HG03095 (cell line): ENCODE measurements at regions not wholly inside any gene's neighbourhood (a gene's known extent, or its start where the extent isn't known, plus 50 kb on each side); places are given as distances from the start of the nearest gene placed in this dataset.

Experiments
- ATAC-seq: cut with Tn5 transposase; IDR thresholded peaks from one replicate; pipeline ENCODE4 v1.9.1; 2021; ENCODE audit warnings: moderate library complexity; ENCODE audit not compliant: unreplicated experiment

DNA sequence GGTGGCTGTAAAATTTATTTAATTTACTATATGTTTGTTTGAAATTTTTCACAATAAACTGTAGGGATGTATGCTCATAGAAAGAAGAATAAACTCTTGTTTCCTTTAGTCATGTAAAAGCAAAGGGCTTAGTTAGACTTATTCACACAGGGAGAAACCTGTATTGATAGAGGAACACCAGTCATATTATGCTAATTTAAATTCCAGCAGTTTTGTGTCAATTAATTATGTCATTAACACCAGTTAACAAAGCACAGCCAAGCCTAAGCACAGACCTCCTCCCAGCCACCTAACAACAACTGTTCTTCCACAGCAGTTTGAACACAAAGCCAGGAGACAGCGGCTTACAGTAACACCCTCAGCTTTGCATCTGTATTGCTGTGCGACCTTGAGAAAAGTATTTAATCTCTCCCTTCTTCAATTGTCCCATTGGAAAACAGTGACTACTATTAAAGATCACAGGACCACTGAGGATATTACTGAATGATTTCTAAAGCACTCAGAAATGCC lies 260.8 kb upstream of the RRP15 start:
- no peak for ATAC-seq

DNA sequence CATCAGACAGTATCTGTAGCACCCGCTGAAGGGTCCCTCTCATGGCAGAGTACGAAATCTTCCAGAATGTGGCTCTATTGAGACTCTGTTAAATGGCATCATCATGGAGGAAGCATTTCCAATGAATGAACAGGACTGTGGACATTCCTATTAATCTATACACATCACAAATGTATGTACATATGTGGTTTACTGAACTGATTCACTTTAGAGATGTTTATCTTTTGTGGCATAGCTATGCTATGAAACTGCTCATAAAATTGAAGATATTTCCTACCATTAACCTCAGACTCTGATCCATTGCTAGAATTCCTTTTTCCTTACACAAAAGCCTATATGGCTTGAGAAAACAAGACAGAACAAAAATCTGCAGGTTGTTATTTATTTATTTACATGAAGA lies 259.6 kb upstream of the RRP15 start:
- no peak for ATAC-seq

DNA sequence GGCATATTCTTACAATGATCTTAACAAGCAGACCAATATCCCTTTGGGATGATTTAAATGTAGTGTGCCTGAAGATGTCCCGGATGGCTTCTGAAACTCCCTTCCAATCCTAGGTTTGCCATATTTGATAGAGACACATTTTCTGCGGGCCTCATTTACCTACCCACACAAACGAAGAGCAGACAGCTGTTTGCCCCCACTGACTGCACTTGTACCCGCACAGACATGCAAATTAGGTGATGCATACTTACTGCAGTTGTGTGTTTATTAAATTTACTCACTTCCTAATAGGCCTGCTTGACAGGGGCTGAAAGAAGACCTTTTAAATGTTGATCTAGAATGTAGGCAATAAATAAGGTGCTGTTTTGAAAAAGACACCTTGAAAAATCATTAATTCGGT lies 257.9 kb upstream of the RRP15 start:
- no peak for ATAC-seq

DNA sequence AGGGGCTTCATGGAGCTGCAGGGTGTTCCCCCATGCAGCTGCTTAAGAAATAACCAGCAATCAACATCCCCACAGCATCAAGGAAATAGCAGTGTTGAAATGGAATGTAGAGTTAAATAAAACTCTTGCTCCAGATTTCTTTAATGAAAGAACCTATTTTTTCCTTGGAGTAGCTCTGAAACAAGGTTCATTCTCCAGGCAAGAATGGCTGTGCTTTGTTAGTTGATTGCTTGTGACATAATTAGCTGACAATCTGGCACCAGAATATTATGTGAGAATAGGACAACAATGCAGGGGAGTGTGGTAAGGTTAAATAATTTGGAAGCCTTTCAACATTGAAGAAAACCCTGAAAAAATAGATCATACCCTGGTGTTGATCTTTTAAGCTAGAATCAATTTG lies 254.2 kb upstream of the RRP15 start:
- ATAC-seq, result no peak

DNA sequence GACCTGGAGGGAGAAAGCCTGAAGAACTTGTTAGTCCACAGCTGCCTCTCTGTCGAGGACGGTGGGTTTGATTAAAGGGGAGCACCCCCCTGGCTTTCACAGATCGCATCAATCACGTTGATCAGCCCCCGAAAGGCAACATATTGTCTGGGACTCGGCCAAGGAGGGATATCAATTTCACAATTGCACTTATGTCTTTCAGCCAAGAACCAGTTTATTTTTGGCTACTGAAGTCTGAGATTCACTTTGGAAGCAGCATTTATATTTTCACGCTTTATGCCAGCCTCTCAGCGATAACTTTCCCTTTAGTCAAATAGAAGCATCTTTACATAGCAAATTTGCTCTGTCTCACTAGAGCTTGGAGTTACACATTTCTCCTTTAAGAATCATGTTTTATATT lies 253.2 kb upstream of the RRP15 start:
- no peak for ATAC-seq

DNA sequence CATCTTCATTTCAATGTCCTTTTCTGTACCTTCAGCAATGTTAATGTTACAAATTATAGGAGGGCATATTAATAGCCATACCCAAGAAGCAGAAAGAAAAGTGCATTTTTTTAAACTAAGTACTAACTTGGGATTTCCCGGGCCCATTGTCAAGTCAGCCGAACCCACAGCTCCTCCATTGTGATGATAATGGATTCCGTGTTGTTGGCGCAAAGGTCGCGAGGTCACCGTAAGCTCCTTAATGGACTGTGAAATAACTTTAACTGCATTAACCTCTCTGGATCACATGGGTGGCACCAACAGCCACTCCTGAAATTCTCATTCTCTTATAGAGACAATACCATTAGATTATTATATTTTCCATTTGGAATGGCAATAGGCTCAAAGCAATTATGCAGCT lies 250.6 kb upstream of the RRP15 start:
- ATAC-seq, result no peak

DNA sequence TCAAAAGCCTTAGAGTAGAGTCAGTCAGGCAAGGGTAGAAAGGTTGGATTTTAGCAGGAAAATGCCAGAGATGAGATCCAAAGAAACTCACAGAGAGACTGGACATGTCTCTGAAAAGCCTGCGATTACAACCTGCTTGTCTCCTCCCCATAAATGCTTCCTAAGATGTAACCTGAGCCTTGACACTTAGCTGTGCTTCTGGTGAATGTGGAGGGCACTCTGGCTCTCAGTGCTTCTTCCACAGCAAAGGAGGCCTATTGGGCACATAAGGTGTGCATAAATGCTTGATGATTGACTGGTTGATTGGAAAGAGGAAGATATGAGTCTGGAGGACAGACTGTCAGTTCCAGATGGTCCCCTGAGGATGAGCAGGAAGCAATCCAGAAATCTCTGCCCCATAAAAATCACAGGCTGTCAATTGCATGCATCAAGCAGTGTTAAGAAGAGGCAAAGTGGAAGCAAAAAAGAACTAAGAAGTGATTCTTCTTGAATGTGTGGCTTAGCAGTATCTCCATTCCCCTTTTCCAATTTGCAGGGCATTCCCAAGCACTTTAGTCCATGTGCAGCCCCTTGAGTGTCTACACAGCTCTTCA lies 236.2 kb upstream of the RRP15 start:
- ATAC-seq, result no peak

GRCh38 chr1:218049641-218050040 lies 235.5 kb upstream of the RRP15 start:
- no peak for ATAC-seq

DNA sequence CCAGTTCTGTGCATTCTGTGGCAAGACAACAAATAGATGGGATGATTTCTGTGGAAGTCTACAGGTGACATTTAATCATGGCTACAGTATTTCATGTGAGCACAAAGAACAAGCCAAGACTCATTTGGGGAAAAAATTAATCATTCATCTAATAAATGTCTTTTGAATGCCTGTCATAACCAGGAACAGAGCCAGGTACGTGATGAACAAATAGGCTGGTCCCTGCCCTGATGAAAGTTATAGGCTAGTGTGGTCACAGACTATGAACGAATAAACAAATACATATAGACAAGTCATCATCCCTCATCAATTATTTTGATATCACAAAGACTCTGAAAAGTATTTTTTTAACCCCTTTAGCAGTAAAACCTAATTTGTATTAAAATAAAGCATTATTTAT lies 226.4 kb upstream of the RRP15 start:
- no peak for ATAC-seq

- no peak for ATAC-seq
Observed at GRCh38 chr1:218064426-218064825, 220.7 kb upstream of the RRP15 start.

DNA sequence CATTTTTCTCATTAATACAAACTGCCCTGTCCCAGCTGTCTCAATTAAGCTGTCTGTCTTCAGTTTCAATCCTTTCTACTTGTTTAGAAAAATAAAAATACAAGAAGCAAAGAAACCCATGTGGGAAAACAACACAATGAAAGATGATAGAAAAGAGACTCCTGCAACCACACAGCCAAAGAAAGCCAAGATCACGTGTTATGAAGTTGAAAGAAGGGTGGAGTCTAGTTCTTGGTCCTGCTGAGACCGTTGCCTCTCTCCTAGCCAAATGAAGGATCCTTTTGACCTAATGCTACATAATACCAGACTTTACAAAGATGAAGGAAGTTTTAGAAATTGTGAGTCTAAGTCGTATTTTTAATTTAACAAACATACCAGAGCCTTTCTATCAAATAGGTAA lies 218.8 kb upstream of the RRP15 start:
- ATAC-seq, result no peak

- no peak for ATAC-seq
Observed at GRCh38 chr1:218068241-218068640, 216.9 kb upstream of the RRP15 start.

GRCh38 chr1:218069180-218069579 lies 215.9 kb upstream of the RRP15 start:
- ATAC-seq, result no peak

DNA sequence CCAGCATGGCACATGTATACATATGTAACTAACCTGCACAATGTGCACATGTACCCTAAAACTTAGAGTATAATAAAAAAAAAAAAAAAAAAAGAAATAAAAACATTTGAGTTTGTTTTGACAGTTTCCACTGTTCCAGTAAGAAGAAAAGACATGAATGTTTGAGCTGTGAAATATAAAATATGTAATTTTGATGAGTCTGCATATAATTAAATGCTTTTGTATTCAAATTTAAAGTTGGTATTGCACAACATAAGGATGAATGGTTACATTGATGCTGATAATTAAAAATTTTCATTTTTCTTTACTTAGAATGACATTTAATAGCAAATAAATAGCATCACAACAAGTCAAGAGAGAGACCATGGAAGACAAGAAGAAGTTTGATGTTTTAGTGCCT lies 212.0 kb upstream of the RRP15 start:
- no peak for ATAC-seq

DNA sequence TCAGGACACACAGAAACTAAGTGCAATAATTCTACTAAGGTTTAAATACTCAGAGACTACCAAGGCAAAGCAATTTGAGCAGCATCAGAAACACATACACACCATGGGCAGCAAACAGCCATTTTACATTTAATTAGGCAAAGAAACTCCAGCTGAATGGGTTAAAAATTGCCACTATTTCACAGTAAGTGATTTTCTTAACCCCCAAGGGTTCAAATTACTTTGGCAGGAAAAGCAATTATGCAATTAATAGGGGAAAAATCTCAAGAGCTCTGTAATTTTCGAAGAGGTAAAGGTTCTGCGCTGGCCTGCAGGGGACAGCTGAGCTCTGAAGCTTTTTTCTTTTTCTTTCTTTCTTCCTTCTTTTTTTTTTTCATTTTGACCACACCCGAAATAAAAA lies 206.2 kb upstream of the RRP15 start:
- no peak for ATAC-seq

GRCh38 chr1:218079347-218079746 lies 205.7 kb upstream of the RRP15 start:
- ATAC-seq, result no peak

GRCh38 chr1:218079820-218080219 lies 205.3 kb upstream of the RRP15 start:
- no peak for ATAC-seq

- ATAC-seq, result no peak
Observed at GRCh38 chr1:218080863-218081262, 204.2 kb upstream of the RRP15 start.

DNA sequence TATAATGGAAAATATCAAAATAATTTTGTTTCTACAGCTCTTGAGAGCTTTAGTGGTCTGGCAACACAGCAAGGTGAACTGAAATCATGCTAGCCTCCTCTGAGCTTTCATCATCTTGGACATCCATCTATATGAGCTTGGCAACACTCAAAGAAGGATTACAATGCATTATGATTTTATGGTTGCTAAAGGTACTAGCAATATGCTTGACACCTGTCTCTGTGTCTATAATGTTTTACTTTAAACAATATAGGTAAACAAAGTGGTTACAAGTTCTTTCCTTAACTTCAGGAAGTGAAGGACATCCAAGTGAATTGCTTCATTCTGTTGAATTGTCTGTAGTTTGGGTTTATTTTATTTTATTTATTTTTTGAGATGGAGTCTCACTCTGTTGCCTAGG lies 203.7 kb upstream of the RRP15 start:
- ATAC-seq, result no peak

DNA sequence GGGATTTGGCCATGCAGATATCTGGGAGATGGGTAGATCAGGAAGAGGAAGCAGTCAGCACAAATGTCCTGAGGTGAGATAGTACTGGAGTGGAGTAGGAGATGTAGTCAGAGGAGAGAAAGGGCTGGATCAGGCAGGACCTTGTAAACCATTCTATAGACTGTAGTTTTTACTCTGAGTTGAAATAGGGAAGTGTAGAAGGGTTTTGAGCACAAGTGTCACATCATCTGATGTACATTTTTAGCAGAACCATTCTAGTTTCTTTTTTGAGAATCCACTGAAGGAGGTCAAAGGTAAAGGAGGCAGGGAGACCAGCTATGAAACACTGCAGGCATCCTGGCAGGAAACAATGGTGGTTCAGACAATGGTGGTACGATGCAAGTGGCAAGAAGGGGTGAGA lies 194.6 kb upstream of the RRP15 start:
- ATAC-seq, result no peak

DNA sequence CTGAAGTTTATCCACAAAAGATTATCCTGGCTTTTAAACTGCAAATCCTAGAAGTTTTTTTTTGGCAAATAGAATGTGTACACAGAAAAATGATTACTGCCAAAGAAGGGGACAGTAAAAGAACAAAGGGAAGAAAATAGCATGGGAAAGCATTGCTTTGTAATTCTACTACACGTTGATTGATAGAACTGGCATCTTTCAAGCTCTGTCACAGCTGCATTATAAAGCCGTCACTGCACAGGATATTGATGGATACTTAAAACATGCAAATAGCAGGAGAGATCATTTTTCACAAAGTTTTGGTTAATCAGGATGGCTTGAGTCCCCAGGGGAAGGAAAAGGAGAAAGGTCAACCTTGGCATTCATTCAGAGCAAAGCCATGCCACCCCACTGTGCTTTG lies 183.7 kb upstream of the RRP15 start:
- no peak for ATAC-seq

GRCh38 chr1:218108034-218108433 lies 177.1 kb upstream of the RRP15 start:
- no peak for ATAC-seq

DNA sequence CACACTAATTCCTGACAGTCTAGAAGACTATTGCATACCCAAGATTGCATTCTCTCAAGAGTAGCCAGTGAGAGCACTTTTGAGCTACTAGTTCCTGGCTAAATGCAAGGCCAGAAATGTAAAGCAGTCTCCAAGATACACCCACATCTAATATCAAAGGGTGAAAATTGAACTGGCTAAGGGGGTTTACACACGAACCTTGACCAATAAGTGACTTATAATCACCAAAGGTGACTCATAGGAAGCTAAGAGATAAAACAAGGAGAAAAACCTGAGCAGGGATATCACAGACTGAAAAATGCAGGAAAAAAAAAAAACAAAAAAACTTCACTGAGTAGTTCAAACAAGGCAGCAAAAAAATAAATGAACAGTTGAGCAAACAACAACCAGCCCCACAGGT lies 172.2 kb upstream of the RRP15 start:
- no peak for ATAC-seq

- no peak for ATAC-seq
Observed at GRCh38 chr1:218123968-218124367, 161.1 kb upstream of the RRP15 start.
